SW 1271 (cell line): ENCODE measurements at regions not wholly inside any gene's neighbourhood (a gene's known extent, or its start where the extent isn't known, plus 50 kb on each side); places are given as distances from the start of the nearest gene placed in this dataset.

Experiments used
- DNase-seq, 2 experiments: peaks; one replicate each; lab custom pipeline; 2025; lab: John Stamatoyannopoulos, UW

DNA sequence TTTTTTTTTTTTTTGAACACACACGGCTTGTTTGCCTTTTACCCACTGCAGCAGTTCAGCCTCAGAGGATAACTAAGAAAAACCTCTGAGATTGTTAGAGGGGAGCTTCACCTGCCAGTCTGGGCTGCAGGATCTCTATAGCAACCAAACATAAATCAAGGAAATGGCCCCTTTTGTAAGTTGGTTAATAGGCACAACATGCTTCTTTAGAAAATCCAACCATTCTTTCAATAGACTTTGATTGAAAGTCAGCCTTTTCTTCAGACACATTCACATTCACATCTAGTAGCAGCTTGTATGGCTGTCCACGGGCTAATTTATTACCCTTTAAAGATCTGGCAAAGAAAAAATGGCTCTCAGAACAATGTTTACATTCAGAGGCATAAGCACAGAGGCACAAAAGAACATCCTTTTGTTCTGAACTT, 136.6 kb upstream of the RARB start:
- DNase-seq: no peak

DNA sequence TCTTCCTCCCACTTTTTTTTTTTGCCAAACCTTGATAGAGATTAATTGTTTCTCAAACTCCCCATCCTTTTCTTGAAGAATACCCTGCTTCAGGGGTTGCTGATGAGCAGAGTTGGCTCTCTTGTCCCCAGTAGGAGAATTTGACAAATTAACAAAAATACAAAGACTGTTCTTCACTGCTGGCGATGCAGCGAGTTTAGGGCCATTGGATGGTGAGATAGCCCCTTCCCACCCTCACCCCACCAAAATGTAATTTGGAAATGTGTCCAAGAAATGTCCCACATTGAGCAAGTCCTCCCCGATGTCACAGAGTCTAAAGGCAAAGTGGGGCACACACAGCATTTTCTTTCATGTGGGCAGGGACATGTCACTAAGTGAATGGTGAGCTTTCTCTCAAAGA, 136.0 kb upstream of the RARB start:
- no peak for DNase-seq

- DNase-seq: no peak
Measured at GRCh38 chr3:25292595-25292994, 135.5 kb upstream of the RARB start.

- no peak for DNase-seq
Measured at GRCh38 chr3:25293736-25294135, 134.3 kb upstream of the RARB start.

DNA sequence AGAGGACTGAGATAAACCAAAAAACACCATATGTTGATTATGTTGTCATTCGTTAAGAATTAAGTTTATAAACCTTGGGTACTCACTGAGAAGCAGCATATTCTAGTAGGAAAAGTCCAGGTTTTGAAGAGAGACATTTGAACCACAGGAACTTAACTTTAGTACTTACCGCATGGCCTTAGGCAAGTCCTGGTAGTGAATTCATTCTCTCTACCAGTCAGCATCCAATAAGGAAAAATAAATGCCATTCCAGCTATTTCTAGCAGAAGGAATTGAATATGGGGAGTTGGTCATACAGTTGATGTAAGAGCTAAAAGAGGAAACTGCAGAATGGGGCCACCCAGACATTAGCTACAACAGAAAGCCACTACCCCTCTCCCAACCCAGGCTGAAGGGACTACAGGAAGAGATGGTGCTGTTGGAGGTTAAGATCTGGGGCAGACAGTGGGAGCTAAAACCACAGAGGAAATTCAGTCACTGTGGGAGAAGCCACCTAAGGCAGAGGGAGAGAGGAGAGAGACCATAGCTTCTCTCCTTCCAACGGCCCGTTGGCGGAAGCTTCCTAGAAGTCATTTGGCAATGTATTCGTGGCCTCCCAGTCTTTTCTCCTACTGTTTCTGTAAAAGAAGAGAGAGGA, 133.8 kb upstream of the RARB start:
- DNase-seq: no peak

GRCh38 chr3:25297667-25298585, 130.1 kb upstream of the RARB start:
- DNase-seq: no peak

- DNase-seq: no peak
Measured at GRCh38 chr3:25300141-25300540, 127.9 kb upstream of the RARB start.

GRCh38 chr3:25304916-25305315, 123.1 kb upstream of the RARB start:
- DNase-seq: no peak

DNA sequence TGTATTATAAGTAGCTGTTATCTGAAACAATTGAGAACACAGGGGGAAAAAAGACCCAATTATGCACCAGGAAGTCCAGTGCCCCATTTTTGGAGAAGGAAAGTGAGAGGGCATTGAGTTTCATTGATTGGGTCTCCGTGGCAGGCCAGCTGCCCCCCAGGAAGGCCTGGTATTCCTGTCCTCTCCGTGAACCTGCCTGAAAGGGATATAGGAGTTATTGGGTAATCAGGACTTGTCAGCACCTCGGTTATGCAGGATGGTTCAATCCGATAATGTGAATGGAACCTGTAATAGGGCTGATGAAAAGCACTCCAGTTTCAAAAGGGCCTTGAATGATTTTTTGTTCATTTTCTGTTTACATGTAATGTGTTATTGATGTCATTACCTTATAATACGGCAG, 122.0 kb upstream of the RARB start:
- DNase-seq: no peak

DNA sequence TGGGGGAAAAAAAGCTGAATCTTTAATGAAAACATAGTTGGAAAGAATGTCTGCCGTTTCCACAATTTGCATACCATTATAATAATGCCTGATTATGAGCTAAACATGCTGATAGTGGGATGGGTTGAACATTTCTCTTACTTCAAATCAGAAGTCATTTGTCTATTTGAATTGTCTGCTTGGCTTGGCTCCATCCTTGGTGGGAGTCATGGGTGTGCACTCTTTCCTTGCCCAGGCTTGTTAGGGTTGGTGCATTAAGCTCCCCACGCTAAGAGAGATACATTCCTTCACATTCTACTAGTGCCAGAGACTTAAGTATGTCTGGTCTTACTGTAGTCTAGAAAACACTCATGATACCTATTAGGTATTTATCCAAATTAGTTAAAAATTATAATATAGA, 121.4 kb upstream of the RARB start:
- DNase-seq: no peak

DNA sequence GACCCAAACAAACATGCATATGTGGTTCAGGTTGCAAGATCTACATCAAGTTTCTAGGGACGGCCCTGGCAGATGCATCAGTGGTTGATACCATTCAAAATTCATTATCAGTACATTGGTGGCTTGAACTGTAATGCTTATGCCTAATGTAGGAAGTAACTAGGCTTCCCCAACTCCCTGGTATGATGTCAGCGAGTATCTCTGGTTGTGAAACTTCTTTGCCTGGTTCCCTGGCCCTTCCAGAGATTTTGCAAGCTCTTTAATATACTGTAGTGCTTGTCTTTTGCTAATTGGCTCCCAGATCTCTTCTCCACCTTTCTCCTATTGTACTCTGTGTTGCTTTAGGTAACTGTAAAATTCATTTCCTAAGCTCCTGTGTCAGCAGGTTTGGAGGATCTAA, 114.8 kb upstream of the RARB start:
- no peak for DNase-seq

DNA sequence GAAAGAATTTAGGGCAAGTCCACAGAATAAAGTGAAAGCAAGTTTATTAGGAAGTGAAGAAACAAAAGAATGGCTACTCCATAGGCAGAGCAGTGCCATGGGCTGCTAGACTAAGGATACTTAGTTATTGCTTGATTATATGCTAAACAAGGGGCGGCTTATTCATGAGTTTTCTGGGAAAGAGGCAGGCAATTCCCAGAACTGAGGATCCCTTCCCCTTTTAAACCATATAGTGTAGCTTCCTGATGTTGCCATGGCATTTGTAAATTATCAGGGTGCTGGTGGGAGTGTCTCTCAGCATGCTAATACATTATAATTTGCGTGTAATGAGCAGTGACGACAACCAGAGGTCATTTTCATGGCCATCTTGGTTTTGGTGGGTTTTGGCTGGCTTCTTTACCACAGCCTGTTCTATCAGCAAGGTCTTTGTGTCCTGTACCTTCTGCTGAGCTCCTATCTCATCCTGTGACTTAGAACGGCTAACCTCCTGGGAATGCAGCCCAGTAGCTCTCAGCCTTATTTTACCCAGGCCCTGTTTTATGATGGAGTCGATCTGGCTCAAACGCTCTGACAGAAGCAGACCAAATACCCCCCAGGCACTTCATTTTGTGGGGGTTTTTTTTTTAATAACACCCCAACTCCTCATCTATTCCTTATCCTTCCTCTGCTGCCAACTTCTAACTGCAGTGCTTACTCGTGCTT, 103.0 kb upstream of the RARB start:
- DNase-seq: no peak

DNA sequence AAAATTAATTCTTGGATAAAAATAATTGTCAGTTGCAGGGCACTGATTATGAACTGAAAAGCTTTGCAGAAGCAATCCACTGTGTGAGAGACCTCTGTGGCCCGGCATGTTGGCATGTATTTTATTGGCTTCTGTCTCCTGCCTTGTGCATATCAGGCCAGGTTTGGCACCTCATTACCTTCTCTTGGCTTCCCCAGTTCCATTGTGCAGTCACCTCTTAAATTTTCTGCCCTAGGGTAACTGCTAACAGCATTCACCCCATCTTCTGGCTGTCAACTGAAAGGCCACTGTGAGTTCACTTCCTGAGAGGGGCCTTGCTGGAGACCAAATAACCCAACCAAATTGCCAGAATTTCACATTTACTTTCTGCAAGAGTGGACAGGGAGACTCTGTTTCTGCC, 92.7 kb upstream of the RARB start:
- DNase-seq: no peak

DNA sequence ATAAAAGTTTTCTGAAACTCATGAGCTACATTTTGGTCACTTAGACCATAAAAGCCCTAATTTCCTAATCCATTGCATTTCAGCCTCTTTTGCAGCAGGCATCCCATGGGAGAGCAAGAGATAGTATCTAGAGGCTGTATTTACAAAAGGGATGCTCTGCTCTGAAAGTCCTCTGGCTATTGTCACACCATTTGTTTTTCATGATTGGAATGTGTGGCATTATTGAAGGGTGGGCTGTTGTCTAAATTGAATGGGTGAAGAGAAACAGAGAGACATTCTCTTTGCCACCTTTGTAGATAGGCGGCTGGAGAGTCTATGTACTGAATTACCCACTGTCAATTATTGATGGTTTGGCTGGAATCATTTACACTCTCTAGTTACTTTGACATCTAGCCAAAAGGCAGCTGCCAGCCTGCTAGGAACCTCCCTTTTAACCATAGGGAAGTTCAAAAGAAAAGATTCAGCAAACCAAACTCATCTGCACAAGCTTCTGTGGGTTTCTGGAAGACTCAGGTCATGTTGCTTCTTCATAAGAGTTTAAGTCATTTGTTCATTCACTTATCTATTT, 89.8 kb upstream of the RARB start:
- DNase-seq: no peak

GRCh38 chr3:25339225-25339624, 88.8 kb upstream of the RARB start:
- DNase-seq: no peak

DNA sequence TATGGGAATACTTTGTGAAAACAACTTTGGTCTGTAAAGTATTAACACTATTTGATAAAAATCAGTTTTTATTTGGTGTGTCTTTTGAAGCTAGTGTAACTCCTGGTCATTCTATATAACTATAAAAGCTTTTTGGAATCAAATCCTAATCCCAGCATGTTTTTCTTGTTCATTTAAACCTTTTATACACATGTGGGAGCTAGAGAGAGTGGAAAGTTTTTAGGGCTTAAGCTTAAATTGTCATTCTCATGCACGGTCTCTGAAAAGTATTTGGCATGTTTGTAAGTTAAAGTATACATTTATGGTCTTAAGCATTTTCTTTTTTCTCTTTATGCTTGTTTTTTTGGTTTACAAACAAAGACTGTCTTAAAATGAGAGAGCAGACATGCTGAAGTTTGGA, 83.4 kb upstream of the RARB start:
- DNase-seq: no peak

- DNase-seq: no peak
Measured at GRCh38 chr3:25349095-25349494, 79.0 kb upstream of the RARB start.

DNA sequence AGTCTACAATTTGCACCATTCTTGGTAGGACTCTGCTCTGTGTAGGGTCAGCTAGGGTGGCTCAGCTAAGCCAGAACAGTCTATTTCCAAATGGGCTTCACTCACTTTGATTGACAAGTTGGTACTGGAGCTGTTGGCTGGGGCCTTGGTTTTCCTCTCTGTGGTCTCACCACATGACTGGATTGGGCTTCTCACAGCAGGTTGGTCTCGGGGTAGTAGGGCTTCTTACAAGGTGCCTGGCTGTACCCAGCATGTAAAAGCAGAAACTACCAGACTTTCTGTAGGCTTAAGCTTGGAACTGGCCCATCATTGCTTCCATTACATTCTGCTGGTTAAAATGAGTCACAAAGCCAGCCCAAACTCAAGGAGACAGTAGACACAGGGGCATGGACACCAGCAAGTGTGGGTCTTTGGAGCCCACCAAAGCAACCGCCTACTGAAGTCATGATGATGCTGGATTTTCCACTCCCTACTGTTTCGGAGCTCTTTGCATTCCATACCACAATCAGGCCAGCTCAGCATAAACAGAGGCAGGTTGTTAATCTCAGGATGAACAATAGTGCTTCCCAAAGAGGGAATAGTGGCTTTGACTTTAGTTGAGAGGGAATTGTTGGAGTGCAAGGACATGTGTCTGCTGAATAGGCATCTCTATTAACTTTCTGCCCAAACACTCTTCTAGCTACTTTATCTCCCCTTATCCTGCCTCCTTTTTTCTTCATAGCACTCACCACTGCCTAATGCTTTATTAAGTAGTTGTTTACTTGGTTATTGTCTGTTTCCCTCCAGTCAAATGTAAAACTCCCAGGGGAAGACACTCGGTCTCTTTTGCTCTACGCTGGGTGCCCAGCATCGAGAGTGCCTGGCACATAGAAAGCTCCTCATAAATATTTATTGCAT, 78.0 kb upstream of the RARB start:
- DNase-seq: no peak

- no peak for DNase-seq
Measured at GRCh38 chr3:25350725-25351114, 77.3 kb upstream of the RARB start.

DNA sequence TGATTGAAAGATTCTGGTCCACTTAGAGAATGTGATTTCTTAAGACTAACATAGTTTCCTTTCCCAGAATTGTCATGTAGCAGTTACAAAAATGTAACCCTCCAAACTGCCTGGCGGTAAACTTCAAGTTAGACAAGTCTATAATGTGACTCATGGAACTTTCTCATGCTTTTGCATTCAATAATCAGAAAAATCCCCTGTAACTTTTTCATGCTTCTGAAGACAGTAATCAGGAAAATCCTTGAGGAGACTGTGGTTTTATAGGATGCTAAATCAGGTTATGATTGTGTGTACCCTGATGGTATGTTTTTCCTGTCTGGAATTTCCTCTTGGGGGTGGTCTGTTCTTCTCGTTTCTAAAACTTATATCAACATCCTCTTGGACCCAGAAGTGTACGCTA, 74.0 kb upstream of the RARB start:
- DNase-seq: no peak

GRCh38 chr3:25355034-25355885, 72.8 kb upstream of the RARB start:
- DNase-seq: no peak
